ENCODE measurements at regions not wholly inside any gene's neighbourhood (a gene's known extent, or its start where the extent isn't known, plus 50 kb on each side); places are given as distances from the start of the nearest gene placed in this dataset.

DNA sequence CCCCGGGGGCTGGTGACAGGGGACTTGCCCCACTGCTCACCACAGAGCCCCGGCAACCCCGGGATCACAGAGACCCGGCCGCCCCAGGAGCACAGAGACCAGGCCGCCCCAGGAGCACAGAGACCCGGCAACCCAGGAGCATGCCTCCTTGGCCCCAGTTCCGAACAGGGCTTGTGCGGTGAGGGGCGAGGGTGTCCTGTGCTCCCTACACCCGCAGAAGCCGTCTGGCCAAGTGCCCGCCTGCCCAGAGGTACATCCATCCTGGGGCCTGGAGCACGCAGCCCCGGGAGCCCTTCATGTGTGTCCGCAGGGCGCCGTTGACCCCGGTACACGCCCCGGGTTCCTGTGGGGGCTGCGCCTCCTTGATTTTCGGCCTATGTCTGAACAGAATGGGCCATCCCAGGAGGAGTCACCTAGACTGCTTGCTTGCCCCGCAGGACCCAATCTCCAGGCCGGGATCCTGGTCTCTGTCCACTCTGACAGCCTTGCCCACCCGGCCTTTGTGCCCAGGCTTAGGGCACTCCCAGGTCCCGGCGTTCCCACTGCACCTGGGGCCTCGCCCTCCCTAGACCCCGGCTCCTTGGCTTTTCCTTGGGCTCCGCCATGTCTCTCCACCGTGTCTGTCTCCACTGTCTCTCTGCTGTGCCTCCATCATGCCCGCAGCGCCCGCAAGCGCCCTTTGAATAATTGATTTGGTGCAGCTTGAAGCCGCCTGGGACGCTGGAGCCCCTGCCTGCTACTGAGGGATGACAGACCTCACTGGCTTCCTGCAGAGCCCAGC is 219.8 kb downstream of the ERMARD start:
- Histone ChIP-seq H3K27me3 (ENCODE audit: low read length) (no peaks in the 10 kb centered on the region), H3F3A (ENCODE audit: insufficient read depth) (no peaks in the 10 kb centered on the region), H3K9me3 (ENCODE audit: insufficient read depth, low read length) (no peaks in the 10 kb centered on the region)

DNA sequence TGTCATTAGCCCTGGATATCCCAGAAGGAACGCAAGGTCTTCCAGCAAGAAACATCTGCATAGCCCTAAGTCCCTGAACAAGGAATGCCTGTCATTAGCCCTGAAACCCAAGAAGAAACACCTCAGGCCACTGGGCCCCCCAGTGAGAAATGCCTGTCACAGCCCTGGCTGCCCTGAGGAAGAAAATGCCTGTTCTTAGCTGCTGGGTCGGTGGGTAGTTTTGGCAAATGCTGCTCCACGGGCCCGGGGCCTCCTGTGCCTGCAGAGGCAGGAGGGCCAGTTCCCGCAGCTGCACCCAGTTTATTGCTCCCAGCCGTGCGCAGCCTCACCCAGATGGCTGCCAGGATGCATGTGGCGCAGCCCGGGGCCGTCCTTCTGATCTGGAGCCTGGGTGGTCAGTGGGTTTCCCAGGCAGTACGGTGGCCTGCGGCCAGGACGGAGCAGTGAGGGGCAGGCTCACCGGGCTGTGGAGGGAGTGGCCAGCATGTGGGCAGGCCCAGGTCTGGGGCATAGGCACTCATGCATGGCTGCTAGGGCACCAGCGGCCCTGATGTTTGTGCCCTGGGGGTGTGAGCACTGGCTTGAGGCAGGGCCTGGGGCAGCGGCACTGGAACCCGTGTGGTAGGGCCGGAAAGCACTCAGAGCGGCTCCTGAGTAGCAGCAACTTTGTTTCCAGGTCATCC is 219.0 kb downstream of the ERMARD start:
- Histone ChIP-seq H3K4me3 (ENCODE audit: insufficient read depth, low read length, poor library complexity, severe bottlenecking) (no peak overlapping the region), H3K9me3 (ENCODE audit: insufficient read depth, low read length) (no peaks in the 10 kb centered on the region), H3K9me2 (replicated peaks; ENCODE audit: insufficient read depth, low read length) (no peaks in the 10 kb centered on the region), H4K20me1 (ENCODE audit: low read depth, low read length) (no peaks in the 10 kb centered on the region), H3K4me2 (ENCODE audit: low read depth, low read length, poor library complexity, severe bottlenecking) (no peak overlapping the region), H3K9ac (ENCODE audit: low read length) (no peak overlapping the region), H3K36me3 (ENCODE audit: low read length) (no peaks in the 10 kb centered on the region), H3K27ac (ENCODE audit: low read depth, low read length) (no peak overlapping the region), H3K27me3 (ENCODE audit: low read length) (no peaks in the 10 kb centered on the region), H3F3A (ENCODE audit: insufficient read depth) (no peaks in the 10 kb centered on the region), H2AFZ (ENCODE audit: low read depth, low read length, severe bottlenecking) (no peak overlapping the region), H3K79me2 (ENCODE audit: insufficient read depth, low read length) (no peaks in the 10 kb centered on the region)
- no peak for TF ChIP-seq EZH2phosphoT487 (conservative IDR thresholded peaks at IDR 0.05; ENCODE audit: low read length)

More for the DNA sequence above, 219.8 kb downstream of the ERMARD start:
- Histone ChIP-seq H3K79me2 (ENCODE audit: insufficient read depth, low read length) (no peaks in the 10 kb centered on the region), H2AFZ (ENCODE audit: low read depth, low read length, severe bottlenecking) (no peak overlapping the region), H3K27ac (ENCODE audit: low read depth, low read length) (no peak overlapping the region), H3K4me3 (ENCODE audit: insufficient read depth, low read length, poor library complexity, severe bottlenecking) (no peak overlapping the region), H3K36me3 (ENCODE audit: low read length) (no peaks in the 10 kb centered on the region), H3K4me2 (ENCODE audit: low read depth, low read length, poor library complexity, severe bottlenecking) (no peak overlapping the region), H4K20me1 (ENCODE audit: low read depth, low read length) (no peaks in the 10 kb centered on the region), H3K9ac (ENCODE audit: low read length) (no peak overlapping the region), H3K9me2 (replicated peaks; ENCODE audit: insufficient read depth, low read length) (no peaks in the 10 kb centered on the region)
- TF ChIP-seq, protein P1, sequence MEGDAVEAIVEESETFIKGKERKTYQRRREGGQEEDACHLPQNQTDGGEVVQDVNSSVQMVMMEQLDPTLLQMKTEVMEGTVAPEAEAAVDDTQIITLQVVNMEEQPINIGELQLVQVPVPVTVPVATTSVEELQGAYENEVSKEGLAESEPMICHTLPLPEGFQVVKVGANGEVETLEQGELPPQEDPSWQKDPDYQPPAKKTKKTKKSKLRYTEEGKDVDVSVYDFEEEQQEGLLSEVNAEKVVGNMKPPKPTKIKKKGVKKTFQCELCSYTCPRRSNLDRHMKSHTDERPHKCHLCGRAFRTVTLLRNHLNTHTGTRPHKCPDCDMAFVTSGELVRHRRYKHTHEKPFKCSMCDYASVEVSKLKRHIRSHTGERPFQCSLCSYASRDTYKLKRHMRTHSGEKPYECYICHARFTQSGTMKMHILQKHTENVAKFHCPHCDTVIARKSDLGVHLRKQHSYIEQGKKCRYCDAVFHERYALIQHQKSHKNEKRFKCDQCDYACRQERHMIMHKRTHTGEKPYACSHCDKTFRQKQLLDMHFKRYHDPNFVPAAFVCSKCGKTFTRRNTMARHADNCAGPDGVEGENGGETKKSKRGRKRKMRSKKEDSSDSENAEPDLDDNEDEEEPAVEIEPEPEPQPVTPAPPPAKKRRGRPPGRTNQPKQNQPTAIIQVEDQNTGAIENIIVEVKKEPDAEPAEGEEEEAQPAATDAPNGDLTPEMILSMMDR (IDR thresholded peaks at IDR 0.05; ENCODE audit: insufficient read depth, low read length, poor library complexity, severe bottlenecking): no peak
- TF ChIP-seq EZH2phosphoT487 (conservative IDR thresholded peaks at IDR 0.05; ENCODE audit: low read length): no peak

DNA sequence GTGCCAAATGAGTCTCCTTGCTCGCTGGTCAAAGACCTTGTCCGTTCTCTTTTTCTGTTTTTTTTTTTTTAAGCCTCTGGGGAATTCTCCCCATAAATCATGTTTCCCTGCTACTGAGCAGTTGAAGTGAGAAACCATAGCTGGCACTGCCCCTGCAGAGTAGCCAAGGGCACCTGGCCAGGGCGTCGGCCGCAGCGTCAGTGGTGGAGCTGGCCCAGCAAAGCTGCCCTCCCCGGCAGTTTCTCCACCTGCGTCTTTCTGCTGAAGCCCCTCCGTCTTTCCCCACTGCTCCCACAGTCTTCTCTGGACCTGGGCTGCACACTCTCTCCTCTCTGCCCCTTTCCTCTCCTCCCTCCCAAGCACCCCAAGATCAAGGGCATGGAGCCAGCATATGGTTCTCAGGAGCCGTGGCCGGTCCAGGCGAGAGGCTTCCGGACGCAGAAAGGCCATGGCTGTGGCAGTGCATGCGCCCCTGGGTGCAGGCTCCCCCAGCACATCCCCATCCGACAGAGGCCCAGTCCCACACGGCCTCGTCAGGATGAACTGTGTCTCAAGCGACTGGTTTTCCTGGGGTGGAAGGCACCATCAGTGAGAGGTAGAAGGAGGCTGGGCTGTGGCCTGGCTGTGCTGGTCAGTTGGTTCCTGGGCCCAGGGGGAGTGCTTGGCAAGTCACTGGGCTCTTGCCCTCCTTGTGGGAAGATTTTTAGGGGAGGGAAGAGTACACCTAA is 218.1 kb downstream of the ERMARD start:
- H3K36me3 ChIP-seq (ENCODE audit: low read length): no peaks in the 10 kb centered on the region
- H3K9me3 ChIP-seq (ENCODE audit: insufficient read depth, low read length): no peaks in the 10 kb centered on the region
- H2AFZ ChIP-seq (ENCODE audit: low read depth, low read length, severe bottlenecking): no peak overlapping the region
- H3K4me3 ChIP-seq (ENCODE audit: insufficient read depth, low read length, poor library complexity, severe bottlenecking): no peak overlapping the region
- H3K79me2 ChIP-seq (ENCODE audit: insufficient read depth, low read length): no peaks in the 10 kb centered on the region
- no peak overlapping the region for H3K4me2 ChIP-seq (ENCODE audit: low read depth, low read length, poor library complexity, severe bottlenecking)
- no peaks in the 10 kb centered on the region for H3K27me3 ChIP-seq (ENCODE audit: low read length)
- H3F3A ChIP-seq (ENCODE audit: insufficient read depth): no peaks in the 10 kb centered on the region
- H3K9ac ChIP-seq (ENCODE audit: low read length): no peak overlapping the region
- TF ChIP-seq, protein P1 (IDR thresholded peaks at IDR 0.05; ENCODE audit: insufficient read depth, low read length, poor library complexity, severe bottlenecking): no peak
- TF ChIP-seq EZH2phosphoT487 (conservative IDR thresholded peaks at IDR 0.05; ENCODE audit: low read length): no peak
- H3K9me2 ChIP-seq (replicated peaks; ENCODE audit: insufficient read depth, low read length): no peaks in the 10 kb centered on the region
- H3K27ac ChIP-seq (ENCODE audit: low read depth, low read length): no peak overlapping the region
- H4K20me1 ChIP-seq (ENCODE audit: low read depth, low read length): no peaks in the 10 kb centered on the region

Data from SU-DHL-6 (cell line).